SK-N-SH treated with all-trans-retinoic acid at 6 μM for 48 hours (cell line): ENCODE measurements at regions not wholly inside any gene's neighbourhood (a gene's known extent, or its start where the extent isn't known, plus 50 kb on each side); places are given as distances from the start of the nearest gene placed in this dataset.

ENCODE experiments used
- ATAC-seq: fragments of 200-7000 bp; cut with Tn5 transposase; 3 replicates; pipeline ENCODE4 v1.9.1; 2020; ENCODE audit warnings: mild to moderate bottlenecking, moderate library complexity
- ARNTL ChIP-seq: fragments of 450-650 bp; formaldehyde crosslinking; IDR thresholded peaks from 2 replicates; pipeline ENCODE4 v1.5.0; 2020; ENCODE audit warnings: low read depth, mild to moderate bottlenecking, moderate library complexity, borderline replicate concordance
- BACH2 ChIP-seq: fragments of 250-450 bp; sonication (Bioruptor Pico); IDR thresholded peaks from 2 replicates; pipeline ENCODE4 v1.9.0; 2021; ENCODE audit warnings: mild to moderate bottlenecking, borderline replicate concordance
- CSDC2 ChIP-seq: fragments of 250-450 bp; sonication (Bioruptor Pico); IDR thresholded peaks from 2 replicates; pipeline ENCODE4 v1.5.0; 2020; ENCODE audit warnings: mild to moderate bottlenecking, moderate library complexity
- CSRNP3 ChIP-seq: fragments of 250-450 bp; sonication (Bioruptor Pico); IDR thresholded peaks from 2 replicates; pipeline ENCODE4 v1.5.1; 2021; ENCODE audit warnings: mild to moderate bottlenecking, moderate library complexity
- ESRRG ChIP-seq: fragments of 250-450 bp; sonication (Bioruptor Pico); IDR thresholded peaks from 2 replicates; pipeline ENCODE4 v1.6.1; 2021; ENCODE audit warnings: mild to moderate bottlenecking
- GLIS3 ChIP-seq: fragments of 250-450 bp; sonication (Bioruptor Pico); IDR thresholded peaks from 2 replicates; pipeline ENCODE4 v1.5.0; 2020; ENCODE audit warnings: mild to moderate bottlenecking, moderate library complexity
- ISL1 ChIP-seq: fragments of 250-450 bp; sonication (Bioruptor Pico); IDR thresholded peaks from 2 replicates; pipeline ENCODE4 v2.1.2; 2022; ENCODE audit warnings: mild to moderate bottlenecking, moderate library complexity
- OSR1 ChIP-seq: fragments of 250-450 bp; sonication (Bioruptor Pico); IDR thresholded peaks from 2 replicates; pipeline ENCODE4 v1.8.0; 2022; ENCODE audit warnings: moderate library complexity, mild to moderate bottlenecking, inconsistent platforms
- PATZ1 ChIP-seq: fragments of 250-450 bp; sonication (Bioruptor Pico); IDR thresholded peaks from 2 replicates; pipeline ENCODE4 v1.8.0; 2020; ENCODE audit warnings: mild to moderate bottlenecking, moderate library complexity, borderline replicate concordance
- PPARA ChIP-seq: fragments of 250-450 bp; sonication (Bioruptor Pico); IDR thresholded peaks from 2 replicates; pipeline ENCODE4 v1.5.0; 2020; ENCODE audit warnings: mild to moderate bottlenecking, borderline replicate concordance
- RARB ChIP-seq: fragments of 250-450 bp; sonication (Bioruptor Pico); IDR thresholded peaks from 2 replicates; pipeline ENCODE4 v1.8.0; 2021; ENCODE audit warnings: mild to moderate bottlenecking, moderate library complexity
- SNAI2 ChIP-seq: fragments of 250-450 bp; sonication (Bioruptor Pico); IDR thresholded peaks from 2 replicates; pipeline ENCODE4 v1.5.0; 2020; ENCODE audit warnings: mild to moderate bottlenecking, moderate library complexity
- TCF4 ChIP-seq: fragments of 250-450 bp; sonication (Bioruptor Pico); IDR thresholded peaks from 2 replicates; pipeline ENCODE4 v1.8.0; 2021; ENCODE audit warnings: mild to moderate bottlenecking, moderate library complexity, borderline replicate concordance
- TOX ChIP-seq: fragments of 250-450 bp; sonication (Bioruptor Pico); IDR thresholded peaks from 2 replicates; pipeline ENCODE4 v1.8.0; 2021; ENCODE audit warnings: mild to moderate bottlenecking, moderate library complexity, borderline replicate concordance
- TSHZ2 ChIP-seq: fragments of 250-450 bp; sonication (Bioruptor Pico); IDR thresholded peaks from 2 replicates; pipeline ENCODE4 v1.5.0; 2020; ENCODE audit warnings: mild to moderate bottlenecking, moderate library complexity
- ZC3H10 ChIP-seq: fragments of 250-450 bp; sonication (Bioruptor Pico); IDR thresholded peaks from 2 replicates; pipeline ENCODE4 v1.5.1; 2021; ENCODE audit warnings: mild to moderate bottlenecking, moderate library complexity
- ZFP30 ChIP-seq: fragments of 450-650 bp; formaldehyde crosslinking; IDR thresholded peaks from 2 replicates; pipeline ENCODE4 v1.5.0; 2022; ENCODE audit warnings: mild to moderate bottlenecking, moderate library complexity
- ZNF565 ChIP-seq: fragments of 450-650 bp; formaldehyde crosslinking; conservative IDR thresholded peaks from 2 replicates; pipeline ENCODE4 v1.5.0; 2020; ENCODE audit warnings: low read depth, mild to moderate bottlenecking, moderate library complexity
- ZNF70 ChIP-seq: fragments of 450-650 bp; formaldehyde crosslinking; IDR thresholded peaks from 2 replicates; pipeline ENCODE4 v1.5.0; 2020; ENCODE audit warnings: mild to moderate bottlenecking, moderate library complexity
- ZNF8 ChIP-seq: fragments of 450-650 bp; formaldehyde crosslinking; IDR thresholded peaks from 2 replicates; pipeline ENCODE4 v1.5.0; 2020; ENCODE audit warnings: mild to moderate bottlenecking, moderate library complexity
- TF ChIP-seq, protein P1 (sequence below): fragments of 250-450 bp; sonication (Bioruptor Pico); IDR thresholded peaks from 2 replicates; pipeline ENCODE4 v1.5.1; 2020; ENCODE audit warnings: low read depth, mild to moderate bottlenecking, moderate library complexity

DNA sequence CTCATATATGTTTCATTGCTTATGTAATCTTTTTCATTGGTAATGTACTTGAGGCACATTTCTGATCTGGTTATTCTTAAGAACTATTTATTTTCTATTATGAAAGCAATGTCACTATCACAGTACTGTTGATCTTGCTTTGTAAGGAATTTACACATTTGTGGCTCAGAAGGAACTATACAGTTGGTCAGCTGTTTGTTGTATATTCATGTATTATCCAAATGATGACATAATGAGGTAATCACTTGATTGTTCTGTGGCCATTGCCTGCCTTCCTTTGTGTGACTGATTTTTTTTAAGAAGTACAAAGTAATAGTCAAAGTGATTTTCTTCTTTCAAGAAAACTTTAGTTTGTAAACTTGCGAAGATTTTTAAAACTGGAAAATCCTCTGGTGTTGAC is 399.9 kb downstream of the TMEM161B start:
- no peak for TF ChIP-seq SNAI2 (CRISPR knock-in tag)
- no peak for TF ChIP-seq ZNF70 (CRISPR knock-in tag)
- no peak for TF ChIP-seq BACH2 (CRISPR knock-in tag)
- no peak for TF ChIP-seq ARNTL
- no peak for TF ChIP-seq CSDC2
- no peak for TF ChIP-seq ZNF8 (CRISPR knock-in tag)
- TF ChIP-seq, protein P1, sequence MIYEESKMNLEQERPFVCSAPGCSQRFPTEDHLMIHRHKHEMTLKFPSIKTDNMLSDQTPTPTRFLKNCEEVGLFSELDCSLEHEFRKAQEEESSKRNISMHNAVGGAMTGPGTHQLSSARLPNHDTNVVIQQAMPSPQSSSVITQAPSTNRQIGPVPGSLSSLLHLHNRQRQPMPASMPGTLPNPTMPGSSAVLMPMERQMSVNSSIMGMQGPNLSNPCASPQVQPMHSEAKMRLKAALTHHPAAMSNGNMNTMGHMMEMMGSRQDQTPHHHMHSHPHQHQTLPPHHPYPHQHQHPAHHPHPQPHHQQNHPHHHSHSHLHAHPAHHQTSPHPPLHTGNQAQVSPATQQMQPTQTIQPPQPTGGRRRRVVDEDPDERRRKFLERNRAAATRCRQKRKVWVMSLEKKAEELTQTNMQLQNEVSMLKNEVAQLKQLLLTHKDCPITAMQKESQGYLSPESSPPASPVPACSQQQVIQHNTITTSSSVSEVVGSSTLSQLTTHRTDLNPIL (CRISPR knock-in tag): no peak
- no peak for ATAC-seq

- ATAC-seq: no peak
- TF ChIP-seq ESRRG: no peak
- no peak for TF ChIP-seq GLIS3 (CRISPR knock-in tag)
- TF ChIP-seq CSDC2: no peak
- TF ChIP-seq PPARA (CRISPR knock-in tag): no peak
These were observed 401.4 kb downstream of the TMEM161B start for GRCh38 chr5:87867281-87867680.

DNA sequence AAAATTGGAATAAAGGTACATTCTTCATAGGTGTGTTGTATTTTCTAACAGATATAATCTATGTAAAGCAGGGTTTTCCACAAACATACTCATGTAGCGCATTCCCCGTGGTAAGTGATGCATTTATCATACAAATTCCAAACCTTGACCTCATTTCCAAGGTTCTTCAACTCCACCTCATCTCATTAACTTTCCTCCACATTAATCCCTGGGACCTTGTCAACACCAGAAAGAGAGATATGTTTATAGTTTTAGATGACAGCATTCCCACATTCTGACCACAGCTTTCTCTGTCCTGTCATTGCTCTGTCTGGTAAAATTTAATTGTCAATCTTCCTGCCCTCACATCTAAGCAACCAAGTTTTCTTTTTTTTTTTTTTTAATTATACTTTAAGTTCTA is 415.1 kb downstream of the TMEM161B start:
- TF ChIP-seq ARNTL (no peak), ESRRG (no peak), ZNF565 (CRISPR knock-in tag) (no peak), BACH2 (CRISPR knock-in tag) (no peak), ISL1 (CRISPR knock-in tag) (no peak), ZC3H10 (CRISPR knock-in tag) (no peak), ZNF8 (CRISPR knock-in tag) (no peak), ZFP30 (no peak), CSRNP3 (CRISPR knock-in tag) (no peak), GLIS3 (CRISPR knock-in tag) (no peak), OSR1 (CRISPR knock-in tag) (no peak), RARB (CRISPR knock-in tag) (no peak), PATZ1 (CRISPR knock-in tag) (no peak), TOX (CRISPR knock-in tag) (no peak), PPARA (CRISPR knock-in tag) (no peak), TCF4 (no peak), TSHZ2 (no peak), SNAI2 (CRISPR knock-in tag) (no peak)
- ATAC-seq: no peak

GRCh38 chr5:87851603-87852002 is 417.0 kb downstream of the TMEM161B start:
- no peak for ATAC-seq
- TF ChIP-seq ZNF8 (CRISPR knock-in tag) (no peak), PATZ1 (CRISPR knock-in tag) (no peak), GLIS3 (CRISPR knock-in tag) (no peak), ZNF565 (CRISPR knock-in tag) (no peak), RARB (CRISPR knock-in tag) (no peak), OSR1 (CRISPR knock-in tag) (no peak), ISL1 (CRISPR knock-in tag) (no peak)
